Immature natural killer cell (primary cell): ENCODE measurements at regions not wholly inside any gene's neighbourhood (a gene's known extent, or its start where the extent isn't known, plus 50 kb on each side); places are given as distances from the start of the nearest gene placed in this dataset.
"Not testable (repeated sequence)": the region's sequence is repeated elsewhere in the genome, so short reads cannot be mapped to it uniquely, and the experiment has no call there.

Experiments used
- DNase-seq, 3 donors: peaks; one replicate each; pipeline ENCODE4 v3.0.0; 2022; ENCODE audit warnings: mixed read lengths in 1 of 3
- H3K27ac Mint-ChIP-seq, 6 donors: one replicate each; pipeline ENCODE4 v1.8.0; 2020; ENCODE audit warnings: mixed read lengths in 6 of 6, mild to moderate bottlenecking in 5 of 6, inconsistent platforms in 4 of 6, moderate library complexity in 3 of 6
- H3K27me3 Mint-ChIP-seq, 3 donors: one replicate each; pipeline ENCODE4 v1.8.0; 2020 to 2021; ENCODE audit warnings: low read depth in 3 of 3, mild to moderate bottlenecking in 3 of 3, mixed read lengths in 3 of 3, moderate library complexity in 3 of 3, inconsistent platforms in 1 of 3
- H3K36me3 Mint-ChIP-seq, 3 donors: one replicate each; pipeline ENCODE4 v1.8.0; 2020; ENCODE audit warnings: mixed read lengths in 3 of 3, inconsistent platforms in 2 of 3, mild to moderate bottlenecking in 2 of 3
- H3K4me1 Mint-ChIP-seq, 2 donors: one replicate each; pipeline ENCODE4 v1.8.0; 2020; ENCODE audit warnings: inconsistent platforms in 2 of 2, mild to moderate bottlenecking in 2 of 2, mixed read lengths in 2 of 2, moderate library complexity in 1 of 2
- H3K4me3 Mint-ChIP-seq, 5 donors: one replicate each; pipeline ENCODE4 v1.8.0; 2020; ENCODE audit warnings: mild to moderate bottlenecking in 5 of 5, mixed read lengths in 5 of 5, inconsistent platforms in 3 of 5, moderate library complexity in 3 of 5
- H3K9me3 Mint-ChIP-seq, 6 donors: one replicate each; pipeline ENCODE4 v1.8.0; 2020; ENCODE audit warnings: mild to moderate bottlenecking in 6 of 6, mixed read lengths in 6 of 6, inconsistent platforms in 4 of 6, moderate library complexity in 3 of 6

DNA sequence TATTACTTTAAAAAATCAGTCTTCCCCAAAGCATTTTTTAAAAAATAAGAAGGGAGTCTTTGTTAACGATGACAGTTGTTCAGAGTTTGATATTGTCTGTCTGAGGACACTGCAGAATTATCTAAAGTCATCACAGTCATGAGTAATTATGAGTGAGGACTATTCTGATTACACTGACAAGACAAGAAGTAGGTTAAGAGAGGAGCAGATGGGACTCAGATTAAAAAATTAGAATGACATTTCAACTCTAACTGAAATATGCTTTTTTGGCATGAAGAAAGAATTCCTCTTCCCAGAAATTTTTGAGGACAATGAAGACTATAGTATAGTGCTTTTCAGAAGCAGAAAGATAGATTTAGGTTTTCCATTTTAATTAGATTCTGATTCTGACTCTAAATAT lies 456.5 kb downstream of the EPHA7 start:
- DNase-seq, result no peak
- no peaks in the 10 kb centered on the region for H3K27me3 Mint-ChIP-seq
- no peak overlapping the region for H3K27ac Mint-ChIP-seq
- H3K36me3 Mint-ChIP-seq, result peaks cover 0 to 5% (median 0%) of the 10 kb centered on the region in 3 donors
- H3K9me3 Mint-ChIP-seq, result peaks cover 5 to 47% (median 17%) of the 10 kb centered on the region in 6 donors
- no peaks in the 10 kb centered on the region for H3K4me1 Mint-ChIP-seq
- H3K4me3 Mint-ChIP-seq, result no peak overlapping the region

DNA sequence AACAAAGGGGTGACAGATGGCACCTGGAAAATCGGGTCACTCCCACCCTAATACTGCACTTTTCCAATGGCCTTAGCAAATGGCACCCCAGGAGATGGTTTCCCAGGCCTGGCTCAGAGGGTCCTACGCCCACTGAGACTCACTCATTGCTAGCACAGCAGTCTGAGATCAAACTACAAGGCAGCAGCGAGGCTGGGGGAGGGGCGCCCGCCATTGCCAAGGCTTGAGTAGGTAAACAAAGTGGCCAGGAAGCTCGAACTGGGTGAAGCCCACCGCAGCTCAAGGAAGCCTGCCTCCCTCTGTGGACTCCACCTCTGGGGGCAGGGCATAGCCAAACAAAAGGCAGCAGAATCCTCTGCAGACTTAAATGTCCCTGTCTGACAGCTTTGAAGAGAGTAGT lies 467.2 kb downstream of the EPHA7 start:
- H3K9me3 Mint-ChIP-seq, result peaks cover 7 to 49% (median 32%) of the 10 kb centered on the region in 6 donors
- not testable (repeated sequence) for DNase-seq, H3K4me1 Mint-ChIP-seq, H3K4me3 Mint-ChIP-seq, H3K36me3 Mint-ChIP-seq, H3K27ac Mint-ChIP-seq, H3K27me3 Mint-ChIP-seq

DNA sequence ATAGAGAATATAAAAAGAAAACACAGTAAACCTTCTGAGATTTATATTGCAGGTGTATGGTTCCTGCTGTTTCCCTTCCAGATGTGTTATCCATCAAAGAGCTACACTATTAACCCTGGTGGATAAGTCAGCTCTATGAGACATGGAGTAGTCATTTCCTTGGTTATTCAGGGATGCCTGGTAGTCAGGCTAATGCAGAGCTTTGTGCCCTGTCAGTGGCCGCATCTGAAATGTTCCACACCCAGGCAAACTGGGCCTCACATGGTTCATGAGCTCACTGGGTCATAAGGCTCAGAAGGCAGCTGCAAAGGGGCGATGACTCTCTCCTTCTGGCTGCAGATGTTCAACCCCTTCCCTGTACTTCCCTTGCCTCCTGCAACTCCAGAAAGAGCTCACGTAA lies 473.6 kb downstream of the EPHA7 start:
- peaks cover 0 to 2% (median 2%) of the 10 kb centered on the region in 3 donors for H3K27me3 Mint-ChIP-seq
- H3K4me3 Mint-ChIP-seq, result no peak overlapping the region
- H3K9me3 Mint-ChIP-seq, result peaks cover 2 to 32% (median 15%) of the 10 kb centered on the region in 6 donors
- peaks cover 0 to 4% (median 0%) of the 10 kb centered on the region in 3 donors for H3K36me3 Mint-ChIP-seq
- DNase-seq, result no peak
- no peak overlapping the region for H3K27ac Mint-ChIP-seq
- H3K4me1 Mint-ChIP-seq, result no peaks in the 10 kb centered on the region

DNA sequence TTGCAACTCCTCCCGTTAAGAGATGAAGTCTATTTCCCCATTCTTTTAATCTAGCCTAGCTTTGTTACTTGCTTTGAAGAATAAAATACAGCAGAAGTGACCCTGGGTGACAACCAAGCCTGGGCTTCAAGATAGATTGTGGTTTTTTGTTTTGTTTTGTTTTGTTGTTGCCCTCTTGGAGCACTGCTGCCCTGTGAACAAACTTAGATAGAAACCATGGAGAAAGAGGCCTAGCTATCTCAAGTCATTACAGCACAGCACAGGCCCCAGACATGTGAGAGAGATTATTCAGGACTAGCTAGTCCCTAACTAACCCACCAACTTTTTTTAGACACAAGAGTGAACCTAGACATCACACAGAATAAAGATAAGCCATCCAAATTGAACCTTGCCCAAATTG lies 475.2 kb downstream of the EPHA7 start:
- Mint-ChIP-seq H3K9me3 (peaks cover 0 to 28% (median 15%) of the 10 kb centered on the region in 6 donors), H3K4me3 (no peak overlapping the region), H3K27ac (no peak overlapping the region), H3K36me3 (peaks cover 0 to 4% (median 0%) of the 10 kb centered on the region in 3 donors), H3K4me1 (no peaks in the 10 kb centered on the region), H3K27me3 (peaks cover 0 to 2% (median 2%) of the 10 kb centered on the region in 3 donors)
- DNase-seq, result no peak

DNA sequence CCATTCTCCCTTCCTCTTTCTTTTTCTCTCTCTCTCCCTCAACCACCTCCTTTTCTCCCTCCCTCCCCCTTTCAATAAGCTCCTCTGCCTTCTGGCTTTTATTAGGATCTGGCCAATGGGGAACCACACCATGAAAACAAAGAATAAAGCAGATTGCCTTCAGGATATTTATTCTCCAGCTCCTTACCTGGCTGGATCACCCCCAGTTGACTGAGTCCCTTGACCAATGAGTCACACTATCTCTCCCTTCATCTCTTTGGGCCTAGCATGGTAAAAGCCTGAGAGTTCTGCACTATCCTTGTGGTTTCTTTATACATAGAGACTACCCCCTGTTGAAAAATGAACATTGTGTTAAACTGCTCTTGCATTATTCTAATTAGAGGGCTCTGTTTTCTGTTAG lies 476.8 kb downstream of the EPHA7 start:
- peaks cover 0 to 4% (median 0%) of the 10 kb centered on the region in 3 donors for H3K36me3 Mint-ChIP-seq
- H3K27me3 Mint-ChIP-seq, result peaks cover 1 to 5% (median 2%) of the 10 kb centered on the region in 3 donors
- peaks cover 0 to 25% (median 14%) of the 10 kb centered on the region in 6 donors for H3K9me3 Mint-ChIP-seq
- no peaks in the 10 kb centered on the region for H3K4me1 Mint-ChIP-seq
- H3K4me3 Mint-ChIP-seq, result no peak overlapping the region
- no peak for DNase-seq
- no peak overlapping the region for H3K27ac Mint-ChIP-seq

DNA sequence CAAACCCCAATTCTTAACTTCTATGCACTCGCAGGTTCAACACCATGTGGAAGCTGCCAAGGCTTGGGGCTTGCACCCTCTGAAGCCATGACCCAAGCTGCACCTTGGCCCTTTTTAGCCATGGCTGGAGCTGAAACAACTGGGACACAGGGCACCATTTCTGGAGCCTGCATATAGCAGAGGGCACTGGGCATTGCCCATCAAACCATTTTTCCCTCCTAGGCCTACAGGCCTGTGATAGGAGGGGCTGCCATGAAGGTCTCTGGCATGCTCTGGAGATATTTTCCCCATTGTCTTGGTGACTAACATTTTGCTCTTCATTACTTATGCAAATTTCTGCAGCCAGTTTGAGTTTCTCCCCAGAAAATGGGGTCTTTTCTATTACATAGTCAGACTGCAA lies 484.7 kb downstream of the EPHA7 start:
- Mint-ChIP-seq H3K4me3 (no peak overlapping the region), H3K9me3 (peaks cover 2 to 39% (median 15%) of the 10 kb centered on the region in 6 donors), H3K27ac (no peak overlapping the region)

DNA sequence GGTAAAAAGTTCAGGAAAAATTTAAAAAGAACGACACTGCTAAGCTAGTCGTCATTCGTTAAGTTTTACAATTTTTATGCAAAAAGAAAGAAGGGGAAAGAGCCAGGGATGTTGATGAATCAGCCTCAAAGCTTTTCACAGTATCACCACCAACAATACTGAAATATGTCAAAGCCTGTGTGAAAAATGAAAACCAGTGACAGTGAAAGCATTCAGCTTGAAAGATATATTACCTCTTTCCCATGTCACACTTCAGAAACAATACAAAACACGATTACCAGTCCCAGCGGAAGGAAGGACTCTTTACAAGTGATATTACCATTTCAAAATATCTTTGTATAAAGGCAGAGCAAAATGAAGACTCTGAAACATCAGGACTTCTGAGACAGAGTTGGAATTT lies 489.2 kb downstream of the EPHA7 start:
- H3K4me3 Mint-ChIP-seq, result no peak overlapping the region
- H3K27ac Mint-ChIP-seq, result no peak overlapping the region
- H3K4me1 Mint-ChIP-seq, result no peaks in the 10 kb centered on the region
- H3K9me3 Mint-ChIP-seq, result peaks cover 3 to 34% (median 10%) of the 10 kb centered on the region in 6 donors
- DNase-seq, result no peak
- H3K36me3 Mint-ChIP-seq, result peaks cover 0 to 3% (median 0%) of the 10 kb centered on the region in 3 donors
- H3K27me3 Mint-ChIP-seq, result peaks cover 0 to 4% (median 2%) of the 10 kb centered on the region in 3 donors

More for the DNA sequence above, 484.7 kb downstream of the EPHA7 start:
- Mint-ChIP-seq H3K36me3 (peaks cover 0 to 3% (median 0%) of the 10 kb centered on the region in 3 donors), H3K4me1 (no peaks in the 10 kb centered on the region), H3K27me3 (peaks cover 2 to 4% (median 2%) of the 10 kb centered on the region in 3 donors)
- no peak for DNase-seq

DNA sequence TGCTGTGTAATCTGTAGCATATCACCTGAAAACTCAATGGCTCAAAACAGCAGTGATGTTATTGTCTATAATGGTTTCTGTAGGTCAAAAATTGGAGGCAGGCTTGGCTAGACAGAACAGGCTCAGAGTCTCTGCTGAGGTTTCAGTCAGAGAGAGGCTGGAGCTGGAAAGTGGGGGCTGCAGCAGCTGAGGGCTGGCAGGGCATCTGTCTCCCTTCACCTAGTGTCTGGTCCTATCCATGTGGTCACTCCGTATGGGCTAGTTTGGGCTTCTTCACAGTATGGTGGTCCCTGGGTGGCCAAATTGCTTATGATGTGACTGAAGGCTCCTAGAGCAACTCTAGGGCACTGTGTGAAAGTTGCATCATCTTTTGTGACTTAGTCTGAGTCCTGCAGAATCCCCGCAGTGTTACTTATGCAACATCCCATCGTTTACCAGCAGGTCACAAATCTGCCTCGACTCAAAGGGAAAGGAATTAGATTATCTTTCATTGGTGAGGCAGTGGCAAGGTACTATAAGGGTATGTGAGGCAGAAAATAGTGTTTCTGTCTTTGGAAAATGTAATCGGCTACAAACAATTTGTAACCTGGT lies 497.0 kb downstream of the EPHA7 start:
- H3K4me3 Mint-ChIP-seq, result no peak overlapping the region
- H3K4me1 Mint-ChIP-seq, result no peaks in the 10 kb centered on the region
- H3K9me3 Mint-ChIP-seq, result peaks cover 3 to 31% (median 7%) of the 10 kb centered on the region in 6 donors
- H3K27me3 Mint-ChIP-seq, result peaks cover 0 to 2% (median 0%) of the 10 kb centered on the region in 3 donors
- no peak for DNase-seq
- no peaks in the 10 kb centered on the region for H3K36me3 Mint-ChIP-seq
- H3K27ac Mint-ChIP-seq, result no peak overlapping the region

DNA sequence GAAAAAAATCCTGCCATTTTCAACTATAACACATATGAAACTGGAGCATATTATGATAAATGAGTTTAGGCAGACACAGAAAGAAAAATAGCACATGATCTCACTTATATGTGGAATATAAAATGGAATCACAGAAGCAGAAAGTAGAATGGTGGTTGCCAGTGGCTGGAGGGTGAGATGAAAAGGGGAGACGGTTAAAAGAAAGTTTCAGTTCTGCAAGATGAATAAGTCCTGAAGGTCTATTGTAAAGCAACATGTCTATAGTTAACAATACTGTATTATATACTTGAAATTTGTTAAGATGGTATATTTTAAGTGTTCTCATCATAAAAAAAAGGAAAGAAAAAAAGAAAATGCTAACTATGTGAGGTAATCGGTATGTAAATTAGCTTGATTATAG lies 503.9 kb downstream of the EPHA7 start:
- peaks cover 0 to 2% (median 0%) of the 10 kb centered on the region in 3 donors for H3K27me3 Mint-ChIP-seq
- H3K4me3 Mint-ChIP-seq, result no peak overlapping the region
- H3K4me1 Mint-ChIP-seq, result no peaks in the 10 kb centered on the region
- no peak for DNase-seq
- H3K36me3 Mint-ChIP-seq, result no peaks in the 10 kb centered on the region
- H3K27ac Mint-ChIP-seq, result no peak overlapping the region
- peaks cover 2 to 35% (median 21%) of the 10 kb centered on the region in 6 donors for H3K9me3 Mint-ChIP-seq

DNA sequence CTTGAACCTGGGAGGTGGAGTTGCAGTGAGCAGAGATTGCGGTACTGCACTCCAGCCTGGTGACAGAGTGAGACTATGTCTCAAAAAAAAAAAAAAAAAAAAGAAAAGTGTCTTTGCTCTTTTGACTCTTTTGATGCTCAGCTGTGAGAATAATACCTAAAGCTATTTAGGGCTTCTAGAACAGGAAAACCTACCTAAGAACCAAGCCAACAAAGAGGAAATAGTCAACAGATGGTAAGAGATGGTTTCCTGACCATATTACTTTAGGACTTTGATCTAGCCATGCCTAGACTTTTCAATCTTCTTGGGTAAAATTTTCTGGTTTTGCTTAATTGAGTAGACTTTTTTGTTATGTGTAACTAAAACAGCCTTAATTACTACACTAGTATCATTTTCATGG lies 508.1 kb downstream of the EPHA7 start:
- Mint-ChIP-seq H3K9me3 (peaks cover 4 to 35% (median 23%) of the 10 kb centered on the region in 6 donors), H3K27me3 (peaks cover 0 to 2% (median 0%) of the 10 kb centered on the region in 3 donors), H3K4me1 (no peaks in the 10 kb centered on the region), H3K27ac (no peak overlapping the region), H3K4me3 (no peak overlapping the region), H3K36me3 (no peaks in the 10 kb centered on the region)
- DNase-seq, result no peak

DNA sequence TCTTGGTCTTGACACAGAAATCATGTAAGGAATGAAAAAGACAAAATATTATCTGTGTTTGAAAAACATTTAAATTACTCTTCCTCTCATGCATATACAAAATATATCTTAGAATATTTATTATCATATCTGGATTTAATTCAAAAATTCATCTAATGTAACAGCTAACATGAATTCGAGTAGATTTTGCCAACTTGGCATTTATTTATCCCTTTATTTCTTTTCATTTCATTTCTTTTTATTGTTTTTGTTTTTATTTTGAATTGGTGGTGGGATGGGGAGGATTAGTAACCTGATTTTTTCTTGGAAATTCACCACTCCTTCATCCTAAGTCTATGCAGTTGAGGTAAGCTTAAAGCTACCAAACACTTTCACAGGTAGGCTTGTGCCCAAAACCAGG lies 508.7 kb downstream of the EPHA7 start:
- no peak overlapping the region for H3K27ac Mint-ChIP-seq
- peaks cover 0 to 2% (median 0%) of the 10 kb centered on the region in 3 donors for H3K27me3 Mint-ChIP-seq
- no peak overlapping the region for H3K4me3 Mint-ChIP-seq
- peaks cover 4 to 35% (median 22%) of the 10 kb centered on the region in 6 donors for H3K9me3 Mint-ChIP-seq
- no peaks in the 10 kb centered on the region for H3K36me3 Mint-ChIP-seq
- no peak for DNase-seq
- no peaks in the 10 kb centered on the region for H3K4me1 Mint-ChIP-seq

DNA sequence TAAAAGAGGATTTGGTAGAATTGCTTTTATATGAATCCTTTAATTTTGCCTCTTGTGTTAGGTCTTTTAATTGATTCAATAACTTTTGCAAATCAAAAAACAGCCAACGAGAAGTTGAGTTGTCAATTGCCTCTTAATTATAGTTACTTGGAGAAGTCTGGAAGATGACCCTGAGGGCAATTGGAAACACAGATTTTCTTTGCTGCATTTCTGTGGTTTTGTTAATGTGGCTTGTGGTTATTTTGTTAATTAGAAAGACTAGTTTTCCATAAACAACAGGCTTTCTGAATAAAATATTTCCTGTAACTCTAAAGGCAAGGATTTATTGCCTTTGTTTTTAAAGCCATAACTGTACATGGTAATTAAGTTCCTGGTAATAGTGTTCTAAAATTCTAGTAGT lies 513.0 kb downstream of the EPHA7 start:
- DNase-seq, result no peak
- no peaks in the 10 kb centered on the region for H3K27me3 Mint-ChIP-seq
- H3K4me3 Mint-ChIP-seq, result no peak overlapping the region
- no peaks in the 10 kb centered on the region for H3K4me1 Mint-ChIP-seq
- H3K27ac Mint-ChIP-seq, result no peak overlapping the region
- no peaks in the 10 kb centered on the region for H3K36me3 Mint-ChIP-seq
- H3K9me3 Mint-ChIP-seq, result peaks cover 2 to 44% (median 14%) of the 10 kb centered on the region in 6 donors

DNA sequence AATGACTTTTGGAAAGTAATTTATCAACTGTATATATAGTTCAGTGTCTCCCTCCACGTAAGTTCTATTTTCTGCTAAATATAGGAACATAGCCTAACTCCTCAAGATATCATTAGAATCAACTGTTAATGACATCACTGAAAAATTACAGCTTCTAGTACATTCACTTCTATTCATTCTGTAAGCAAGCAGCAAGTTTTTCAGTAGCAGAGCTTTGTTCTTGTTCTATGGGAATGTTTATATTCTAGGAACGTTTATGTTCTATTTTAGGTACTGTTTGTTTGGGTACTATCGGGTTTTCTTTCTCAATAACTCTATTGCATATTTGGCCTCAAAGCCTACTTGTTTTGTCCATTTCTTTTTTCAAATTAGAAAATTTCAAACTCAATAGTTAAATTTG lies 525.6 kb downstream of the EPHA7 start:
- Mint-ChIP-seq H3K9me3 (peaks cover 0 to 15% (median 7%) of the 10 kb centered on the region in 6 donors), H3K36me3 (no peaks in the 10 kb centered on the region), H3K27ac (no peak overlapping the region), H3K4me1 (no peaks in the 10 kb centered on the region), H3K4me3 (no peak overlapping the region), H3K27me3 (peaks cover 0 to 2% (median 0%) of the 10 kb centered on the region in 3 donors)
- DNase-seq, result no peak

DNA sequence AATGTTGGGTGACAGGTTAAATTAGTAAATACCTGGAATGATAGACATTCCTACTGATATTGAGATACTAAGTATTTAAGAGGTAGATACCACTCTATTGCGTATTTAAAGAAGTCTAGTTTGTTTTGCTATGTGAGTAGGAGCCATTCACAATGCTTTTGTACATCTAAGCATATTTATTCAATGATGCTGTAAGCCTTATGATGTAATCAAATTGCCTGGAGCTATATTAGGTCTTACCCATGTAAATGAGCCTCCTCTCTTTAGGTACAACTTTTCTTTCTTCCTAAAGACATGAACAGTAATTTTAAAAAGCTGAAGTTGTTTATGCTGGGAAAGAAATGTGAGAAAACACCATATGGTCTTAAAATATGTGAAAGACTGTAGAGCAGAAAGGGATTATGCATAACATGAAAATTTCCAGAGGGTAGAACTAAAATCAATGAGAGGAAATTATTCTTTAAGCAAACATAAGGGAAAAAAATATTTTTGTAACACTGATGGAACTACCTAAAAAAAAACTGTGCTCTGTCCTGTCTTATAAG lies 526.7 kb downstream of the EPHA7 start:
- Mint-ChIP-seq H3K9me3 (peaks cover 0 to 25% (median 7%) of the 10 kb centered on the region in 6 donors), H3K27me3 (peaks cover 0 to 3% (median 0%) of the 10 kb centered on the region in 3 donors), H3K27ac (no peak overlapping the region), H3K4me1 (no peaks in the 10 kb centered on the region), H3K36me3 (no peaks in the 10 kb centered on the region), H3K4me3 (no peak overlapping the region)
- no peak for DNase-seq
